HepG2 (cell line): ENCODE measurements at regions not wholly inside any gene's neighbourhood (a gene's known extent, or its start where the extent isn't known, plus 50 kb on each side); places are given as distances from the start of the nearest gene placed in this dataset.

Source experiments
- FOXC1 ChIP-seq: sonication (generic); formaldehyde crosslinking; IDR thresholded peaks from 2 replicates; pipeline ENCODE4 v1.8.0; 2022; ENCODE audit warnings: mild to moderate bottlenecking, missing genetic modification reagents, borderline replicate concordance
- HMG20B ChIP-seq: conservative IDR thresholded peaks from 2 replicates; pipeline ENCODE4 v1.6.1; 2016; ENCODE audit warnings: missing genetic modification reagents, missing compliant biosample characterization
- KDM6A ChIP-seq: IDR thresholded peaks from 2 replicates; pipeline ENCODE4 v1.6.1; 2016; ENCODE audit warnings: low read depth
- MIER3 ChIP-seq: IDR thresholded peaks from 2 replicates; pipeline ENCODE4 v1.6.1; 2016; ENCODE audit warnings: missing compliant biosample characterization, borderline replicate concordance
- NAIF1 ChIP-seq: sonication (generic); formaldehyde crosslinking; IDR thresholded peaks from 2 replicates; pipeline ENCODE4 v1.5.0; 2020; ENCODE audit warnings: mild to moderate bottlenecking, missing genetic modification reagents, borderline replicate concordance
- NFAT5 ChIP-seq: sonication (generic); formaldehyde crosslinking; IDR thresholded peaks from 2 replicates; pipeline ENCODE4 v1.4.0; 2020; ENCODE audit warnings: missing genetic modification reagents
- SETDB1 ChIP-seq: sonication (generic); formaldehyde crosslinking; IDR thresholded peaks from 2 replicates; pipeline ENCODE4 v1.5.1; 2020; ENCODE audit warnings: missing genetic modification reagents, mild to moderate bottlenecking, borderline replicate concordance
- SNRNP70 ChIP-seq: fragments of 200-400 bp; formaldehyde crosslinking; IDR thresholded peaks from 2 replicates; pipeline ENCODE4 v1.6.1; 2017; ENCODE audit warnings: mild to moderate bottlenecking, low read depth, low read length, moderate library complexity
- ZMAT5 ChIP-seq: sonication (generic); formaldehyde crosslinking; IDR thresholded peaks from 2 replicates; pipeline ENCODE4 v1.5.0; 2020; ENCODE audit warnings: mild to moderate bottlenecking, low read depth, missing genetic modification reagents, borderline replicate concordance
- ZNF333 ChIP-seq: sonication (generic); formaldehyde crosslinking; IDR thresholded peaks from 2 replicates; pipeline ENCODE4 v1.4.0; 2020; ENCODE audit warnings: mild to moderate bottlenecking, missing genetic modification reagents, borderline replicate concordance
- ZNF337 ChIP-seq: sonication (generic); formaldehyde crosslinking; IDR thresholded peaks from 2 replicates; pipeline ENCODE4 v1.5.1; 2020; ENCODE audit warnings: missing genetic modification reagents, low read depth, mild to moderate bottlenecking, borderline replicate concordance
- ZNF432 ChIP-seq: sonication (generic); formaldehyde crosslinking; IDR thresholded peaks from 2 replicates; pipeline ENCODE4 v1.5.0; 2020; ENCODE audit warnings: missing genetic modification reagents, mild to moderate bottlenecking, borderline replicate concordance
- ZNF792 ChIP-seq: IDR thresholded peaks from 2 replicates; pipeline ENCODE4 v1.6.1; 2016
- TF ChIP-seq, protein P1 (sequence below): sonication (generic); formaldehyde crosslinking; IDR thresholded peaks from 2 replicates; pipeline ENCODE4; 2020; ENCODE audit warnings: missing genetic modification reagents, mild to moderate bottlenecking, borderline replicate concordance
- TF ChIP-seq, protein P2 (sequence below): sonication (generic); formaldehyde crosslinking; IDR thresholded peaks from 2 replicates; pipeline ENCODE4 v1.5.0; 2020; ENCODE audit warnings: missing genetic modification reagents
- TF ChIP-seq, protein P3 (sequence below): sonication (generic); formaldehyde crosslinking; IDR thresholded peaks from 2 replicates; pipeline ENCODE4 v1.5.0; 2020; ENCODE audit warnings: mild to moderate bottlenecking, missing genetic modification reagents, moderate library complexity

DNA sequence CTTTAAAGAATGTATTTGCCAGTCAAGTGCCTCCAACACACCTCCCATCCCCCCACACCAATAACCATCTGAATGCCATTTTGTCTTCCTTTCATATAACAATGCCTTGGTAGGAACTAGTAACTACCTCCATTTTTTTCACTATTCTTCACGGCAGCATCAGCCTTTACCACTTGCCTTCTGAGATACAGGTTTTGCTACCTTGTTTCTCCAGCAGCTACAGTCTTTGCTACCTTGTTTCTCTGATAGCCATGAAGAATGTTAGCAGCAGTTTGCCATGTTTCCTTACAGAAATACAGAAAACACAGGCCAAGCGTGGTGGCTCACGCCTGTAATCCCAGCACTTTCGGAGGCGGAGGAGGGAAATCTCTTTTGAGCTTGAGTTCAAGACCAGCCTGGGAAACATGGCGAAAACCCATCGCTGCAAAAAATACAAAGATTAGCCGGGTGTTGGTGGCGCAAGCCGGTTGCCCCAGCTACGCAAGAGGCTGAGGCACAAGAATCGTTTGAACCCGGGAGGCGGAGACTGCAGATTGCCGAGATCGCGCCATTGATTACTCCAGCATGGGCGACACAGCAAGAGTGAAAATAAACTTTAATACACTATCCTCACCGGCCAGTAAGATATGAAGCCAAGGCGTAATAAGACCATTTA is 100.9 kb downstream of the HFE start (continued):
- 0 out of 2 replicates have a peak, but pooled peaks have one; percentile 13 for TF ChIP-seq NFAT5 (CRISPR knock-in tag)
- TF ChIP-seq ZNF333 (CRISPR knock-in tag), result no peak
- no peak for TF ChIP-seq NAIF1 (CRISPR knock-in tag)
- TF ChIP-seq, protein P1, sequence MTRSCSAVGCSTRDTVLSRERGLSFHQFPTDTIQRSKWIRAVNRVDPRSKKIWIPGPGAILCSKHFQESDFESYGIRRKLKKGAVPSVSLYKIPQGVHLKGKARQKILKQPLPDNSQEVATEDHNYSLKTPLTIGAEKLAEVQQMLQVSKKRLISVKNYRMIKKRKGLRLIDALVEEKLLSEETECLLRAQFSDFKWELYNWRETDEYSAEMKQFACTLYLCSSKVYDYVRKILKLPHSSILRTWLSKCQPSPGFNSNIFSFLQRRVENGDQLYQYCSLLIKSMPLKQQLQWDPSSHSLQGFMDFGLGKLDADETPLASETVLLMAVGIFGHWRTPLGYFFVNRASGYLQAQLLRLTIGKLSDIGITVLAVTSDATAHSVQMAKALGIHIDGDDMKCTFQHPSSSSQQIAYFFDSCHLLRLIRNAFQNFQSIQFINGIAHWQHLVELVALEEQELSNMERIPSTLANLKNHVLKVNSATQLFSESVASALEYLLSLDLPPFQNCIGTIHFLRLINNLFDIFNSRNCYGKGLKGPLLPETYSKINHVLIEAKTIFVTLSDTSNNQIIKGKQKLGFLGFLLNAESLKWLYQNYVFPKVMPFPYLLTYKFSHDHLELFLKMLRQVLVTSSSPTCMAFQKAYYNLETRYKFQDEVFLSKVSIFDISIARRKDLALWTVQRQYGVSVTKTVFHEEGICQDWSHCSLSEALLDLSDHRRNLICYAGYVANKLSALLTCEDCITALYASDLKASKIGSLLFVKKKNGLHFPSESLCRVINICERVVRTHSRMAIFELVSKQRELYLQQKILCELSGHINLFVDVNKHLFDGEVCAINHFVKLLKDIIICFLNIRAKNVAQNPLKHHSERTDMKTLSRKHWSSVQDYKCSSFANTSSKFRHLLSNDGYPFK, result no peak
- TF ChIP-seq MIER3 (CRISPR knock-in tag), result no peak
- no peak for TF ChIP-seq HMG20B (CRISPR knock-in tag)
- TF ChIP-seq, protein P2, sequence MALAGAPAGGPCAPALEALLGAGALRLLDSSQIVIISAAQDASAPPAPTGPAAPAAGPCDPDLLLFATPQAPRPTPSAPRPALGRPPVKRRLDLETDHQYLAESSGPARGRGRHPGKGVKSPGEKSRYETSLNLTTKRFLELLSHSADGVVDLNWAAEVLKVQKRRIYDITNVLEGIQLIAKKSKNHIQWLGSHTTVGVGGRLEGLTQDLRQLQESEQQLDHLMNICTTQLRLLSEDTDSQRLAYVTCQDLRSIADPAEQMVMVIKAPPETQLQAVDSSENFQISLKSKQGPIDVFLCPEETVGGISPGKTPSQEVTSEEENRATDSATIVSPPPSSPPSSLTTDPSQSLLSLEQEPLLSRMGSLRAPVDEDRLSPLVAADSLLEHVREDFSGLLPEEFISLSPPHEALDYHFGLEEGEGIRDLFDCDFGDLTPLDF (CRISPR knock-in tag), result peak; percentile 75
- no peak for TF ChIP-seq ZNF792 (CRISPR knock-in tag)
- TF ChIP-seq ZMAT5 (CRISPR knock-in tag), result no peak
- no peak for TF ChIP-seq ZNF337 (CRISPR knock-in tag)
- TF ChIP-seq, protein P3, sequence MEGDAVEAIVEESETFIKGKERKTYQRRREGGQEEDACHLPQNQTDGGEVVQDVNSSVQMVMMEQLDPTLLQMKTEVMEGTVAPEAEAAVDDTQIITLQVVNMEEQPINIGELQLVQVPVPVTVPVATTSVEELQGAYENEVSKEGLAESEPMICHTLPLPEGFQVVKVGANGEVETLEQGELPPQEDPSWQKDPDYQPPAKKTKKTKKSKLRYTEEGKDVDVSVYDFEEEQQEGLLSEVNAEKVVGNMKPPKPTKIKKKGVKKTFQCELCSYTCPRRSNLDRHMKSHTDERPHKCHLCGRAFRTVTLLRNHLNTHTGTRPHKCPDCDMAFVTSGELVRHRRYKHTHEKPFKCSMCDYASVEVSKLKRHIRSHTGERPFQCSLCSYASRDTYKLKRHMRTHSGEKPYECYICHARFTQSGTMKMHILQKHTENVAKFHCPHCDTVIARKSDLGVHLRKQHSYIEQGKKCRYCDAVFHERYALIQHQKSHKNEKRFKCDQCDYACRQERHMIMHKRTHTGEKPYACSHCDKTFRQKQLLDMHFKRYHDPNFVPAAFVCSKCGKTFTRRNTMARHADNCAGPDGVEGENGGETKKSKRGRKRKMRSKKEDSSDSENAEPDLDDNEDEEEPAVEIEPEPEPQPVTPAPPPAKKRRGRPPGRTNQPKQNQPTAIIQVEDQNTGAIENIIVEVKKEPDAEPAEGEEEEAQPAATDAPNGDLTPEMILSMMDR (CRISPR knock-in tag), result no peak
- TF ChIP-seq FOXC1 (CRISPR knock-in tag), result no peak
- TF ChIP-seq SNRNP70, result no peak
- 0 out of 2 replicates have a peak, but pooled peaks have one; percentile 40 for TF ChIP-seq KDM6A (CRISPR knock-in tag)
- TF ChIP-seq ZNF432, result no peak
- no peak for TF ChIP-seq SETDB1 (CRISPR knock-in tag)
